GM21825 (cell line): ENCODE measurements at regions not wholly inside any gene's neighbourhood (a gene's known extent, or its start where the extent isn't known, plus 50 kb on each side); places are given as distances from the start of the nearest gene placed in this dataset.
A peak's percentile ranks its signal among the peaks of the same experiment; 100 is the strongest.
"Not testable (repeated sequence)": the region's sequence is repeated elsewhere in the genome, so short reads cannot be mapped to it uniquely, and the experiment has no call there.

ENCODE experiments used
- ATAC-seq: cut with Tn5 transposase; IDR thresholded peaks from one replicate; pipeline ENCODE4 v1.9.1; 2021; ENCODE audit warnings: mild to moderate bottlenecking, moderate library complexity; ENCODE audit not compliant: unreplicated experiment

GRCh38 chr7:43042302-43042701 is 70.1 kb upstream of the HECW1 start:
- ATAC-seq: no peak

- no peak for ATAC-seq
Measured at GRCh38 chr7:43044511-43044910, 67.9 kb upstream of the HECW1 start.

- no peak for ATAC-seq
Measured at GRCh38 chr7:43054052-43054722, 58.3 kb upstream of the HECW1 start.

GRCh38 chr7:43057141-43057540 is 55.3 kb upstream of the HECW1 start:
- ATAC-seq: no peak

GRCh38 chr7:43058271-43059066 is 54.0 kb upstream of the HECW1 start:
- peak; percentile 71 for ATAC-seq

- ATAC-seq: not testable (repeated sequence)
Measured at GRCh38 chr7:43059067-43059600, 53.3 kb upstream of the HECW1 start.
